Esophagus squamous epithelium (tissue), 5 donors: ENCODE measurements at regions not wholly inside any gene's neighbourhood (a gene's known extent, or its start where the extent isn't known, plus 50 kb on each side); places are given as distances from the start of the nearest gene placed in this dataset.

Source experiments
- DNase-seq: peaks from one replicate; lab custom pipeline; 2025; lab: John Stamatoyannopoulos, UW
- H3K27ac ChIP-seq, 4 donors: fragments of 200-600 bp; sonication (generic); one replicate each; pipeline ENCODE4 v1.5.1; 2016 to 2019; ENCODE audit warnings: mild to moderate bottlenecking in 1 of 4
- H3K27me3 ChIP-seq, 4 donors: fragments of 200-600 bp; sonication (generic); 1 replicate in 3 of 4; 2 replicates in 1 of 4; pipeline versions ENCODE4 v1.5.1 to v1.6.0; 2017 to 2021; ENCODE audit warnings: antibody characterized with exemption in 1 of 4
- H3K36me3 ChIP-seq, 3 donors: fragments of 200-600 bp; sonication (generic); one replicate each; pipeline ENCODE4 v1.5.1; 2016 to 2019
- H3K4me1 ChIP-seq, 3 donors: fragments of 200-600 bp; sonication (generic); one replicate each; pipeline ENCODE4 v1.5.1; 2017 to 2019
- H3K4me3 ChIP-seq, 4 donors: fragments of 200-600 bp; sonication (generic); 1 replicate in 3 of 4; 2 replicates in 1 of 4; pipeline ENCODE4 v1.5.1; 2016 to 2019; ENCODE audit warnings: mild to moderate bottlenecking in 2 of 4, moderate library complexity in 1 of 4
- H3K9me3 ChIP-seq, 3 donors: fragments of 200-600 bp; sonication (generic); one replicate each; pipeline ENCODE4 v1.5.1; 2016 to 2019
- CTCF ChIP-seq, 6 experiments: fragments of 450-650 bp in 4 of 6; fragments of 200-600 bp in 2 of 6; sonication (generic) in 2 of 6; IDR thresholded peaks; one replicate each; pipeline ENCODE4 v1.5.1; 2016 to 2019; ENCODE audit warnings: antibody characterized with exemption in 6 of 6, mild to moderate bottlenecking in 4 of 6, moderate library complexity in 4 of 6
- POLR2A ChIP-seq, 4 donors: fragments of 450-650 bp; IDR thresholded peaks; one replicate each; pipeline ENCODE4 v1.6.1; 2017; ENCODE audit warnings: antibody characterized with exemption in 4 of 4, mild to moderate bottlenecking in 4 of 4, moderate library complexity in 3 of 4
- WGBS, 2 donors: methylation state at CpG; one replicate each; pipeline ENCODE4 v1.1.5; 2018; 5-methylcytosine and 5-hydroxymethylcytosine counted together
- intact Hi-C: fragments of 100-400 bp; cut with DNase I; formaldehyde crosslinking; loops from one replicate; pipeline ENCODE4 v1.15.0; 2022
- donor health status: DM: yes; HTN: yes; CAD: no.

- intact Hi-C loops = no loop called here
- no peak for TF ChIP-seq POLR2A (IDR thresholded peaks at IDR 0.05)
- no peak for TF ChIP-seq CTCF (IDR thresholded peaks at IDR 0.05)
- Histone ChIP-seq H3K27ac (no peak overlapping the region), H3K9me3 (no peaks in the 10 kb centered on the region), H3K4me1 (no peaks in the 10 kb centered on the region), H3K36me3 (no peaks in the 10 kb centered on the region), H3K4me3 (no peak overlapping the region), H3K27me3 (peaks cover 0 to 3% (median 0%) of the 10 kb centered on the region in 4 donors)
- no peak for DNase-seq
- WGBS, 2 donors = 42 to 50% methylated on average over 9 to 12 of the region's 12 CpGs
Measured at GRCh38 chr17:72175787-72176515, 55.1 kb downstream of the SOX9 start.

- Histone ChIP-seq H3K36me3 (no peaks in the 10 kb centered on the region), H3K4me3 (no peak overlapping the region), H3K27me3 (peaks cover 0 to 7% (median 0%) of the 10 kb centered on the region in 4 donors), H3K4me1 (no peaks in the 10 kb centered on the region), H3K27ac (no peak overlapping the region), H3K9me3 (no peaks in the 10 kb centered on the region)
- no peak for DNase-seq
- WGBS, 2 donors = 77 to 83% methylated on average over 1 to 3 of the region's 3 CpGs
- intact Hi-C loops = no loop called here
- no peak for TF ChIP-seq POLR2A (IDR thresholded peaks at IDR 0.05)
- no peak for TF ChIP-seq CTCF (IDR thresholded peaks at IDR 0.05)
Measured at GRCh38 chr17:72176516-72176851, 55.7 kb downstream of the SOX9 start.

- TF ChIP-seq POLR2A (IDR thresholded peaks at IDR 0.05) = no peak
- no peak for TF ChIP-seq CTCF (IDR thresholded peaks at IDR 0.05)
- Histone ChIP-seq H3K9me3 (no peaks in the 10 kb centered on the region), H3K4me1 (no peaks in the 10 kb centered on the region), H3K36me3 (no peaks in the 10 kb centered on the region), H3K27me3 (peaks cover 0 to 9% (median 0%) of the 10 kb centered on the region in 4 donors), H3K4me3 (no peak overlapping the region), H3K27ac (no peak overlapping the region)
- DNase-seq = no peak
- intact Hi-C loops = no loop called here
- 75 to 87% methylated on average over 7 to 8 of the region's 8 CpGs for WGBS, 2 donors
Measured at GRCh38 chr17:72176951-72177660, 56.3 kb downstream of the SOX9 start.

GRCh38 chr17:72177738-72178137 is 56.9 kb downstream of the SOX9 start:
- no peaks in the 10 kb centered on the region for H3K36me3 ChIP-seq
- H3K9me3 ChIP-seq = no peaks in the 10 kb centered on the region
- TF ChIP-seq POLR2A (IDR thresholded peaks at IDR 0.05) = no peak
- TF ChIP-seq CTCF (IDR thresholded peaks at IDR 0.05) = no peak
- peaks cover 0 to 9% (median 0%) of the 10 kb centered on the region in 4 donors for H3K27me3 ChIP-seq
- no peak overlapping the region for H3K27ac ChIP-seq
- 88 to 96% methylated on average over 2 of the region's 2 CpGs for WGBS, 2 donors
- intact Hi-C loops = no loop called here
- DNase-seq = no peak
- no peaks in the 10 kb centered on the region for H3K4me1 ChIP-seq
- H3K4me3 ChIP-seq = no peak overlapping the region

GRCh38 chr17:72182371-72182873 is 61.6 kb downstream of the SOX9 start:
- H3K9me3 ChIP-seq = no peaks in the 10 kb centered on the region
- H3K36me3 ChIP-seq = no peaks in the 10 kb centered on the region
- 50 to 66% methylated on average over 2 of the region's 2 CpGs for WGBS, 2 donors
- no peaks in the 10 kb centered on the region for H3K4me1 ChIP-seq
- no peak for DNase-seq
- peaks cover 0 to 9% (median 0%) of the 10 kb centered on the region in 4 donors for H3K27me3 ChIP-seq
- TF ChIP-seq POLR2A (IDR thresholded peaks at IDR 0.05) (no peak), CTCF (IDR thresholded peaks at IDR 0.05) (no peak)
- intact Hi-C loops = no loop called here
- H3K27ac ChIP-seq = no peak overlapping the region
- no peak overlapping the region for H3K4me3 ChIP-seq
